ENCODE measurements at regions not wholly inside any gene's neighbourhood (a gene's known extent, or its start where the extent isn't known, plus 50 kb on each side); places are given as distances from the start of the nearest gene placed in this dataset.
"Not testable (repeated sequence)": the region's sequence is repeated elsewhere in the genome, so short reads cannot be mapped to it uniquely, and the experiment has no call there.

DNA sequence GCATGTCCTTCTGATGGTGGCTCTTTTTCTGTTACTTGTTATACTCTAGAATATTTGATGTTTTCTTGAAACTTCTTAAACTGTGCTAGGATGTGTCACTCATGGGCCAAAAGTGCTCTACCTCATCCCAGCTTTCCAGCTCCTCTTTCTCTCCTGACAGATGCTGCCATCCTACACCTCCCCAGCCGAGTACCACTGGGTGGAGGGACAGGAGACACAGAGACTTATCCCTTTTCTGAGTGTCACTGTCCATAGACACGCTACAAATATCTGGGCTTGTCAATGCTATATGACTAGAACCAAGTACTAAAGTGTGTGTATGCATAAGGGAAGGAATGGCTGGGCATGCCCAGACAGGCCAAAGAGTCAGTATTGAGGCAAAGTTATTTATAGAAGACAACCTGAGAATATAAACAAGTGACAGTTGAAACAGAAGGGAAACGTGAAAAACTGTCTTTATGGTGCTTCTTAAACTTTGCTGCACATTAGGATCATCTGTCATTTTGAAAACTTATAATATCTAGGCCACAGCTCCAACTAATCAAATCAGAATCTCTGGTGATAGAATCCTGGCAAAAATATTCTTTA is 188.0 kb downstream of the CARTPT start:
- no peak for DNase-seq (ENCODE audit: low spot score)

DNA sequence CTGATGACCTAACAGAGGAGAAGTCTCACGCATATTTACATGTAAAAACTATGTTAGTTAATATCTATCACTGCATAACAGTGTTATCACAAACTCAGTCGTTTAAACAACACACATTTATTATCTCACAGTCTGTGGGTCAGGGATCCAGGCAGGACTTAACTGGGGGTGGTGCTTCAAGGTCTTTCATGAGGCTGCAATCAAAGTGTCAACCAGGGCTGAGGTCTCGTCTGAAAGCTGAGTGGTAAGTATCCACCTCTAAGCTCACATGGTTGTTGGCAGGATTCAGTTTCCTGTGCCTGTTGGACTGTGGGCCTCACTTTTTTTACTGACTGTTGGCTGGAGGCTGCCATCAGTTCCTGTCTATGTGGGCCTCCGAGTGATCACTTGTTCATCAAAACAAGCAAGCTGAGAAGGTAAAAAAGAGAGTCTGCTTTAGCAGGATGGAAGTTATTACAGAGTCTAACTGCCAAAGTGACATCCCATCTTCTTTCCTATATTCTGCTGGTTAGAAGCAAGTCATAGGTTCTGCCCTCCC is 188.6 kb downstream of the CARTPT start:
- no peak for DNase-seq (ENCODE audit: low spot score)

DNA sequence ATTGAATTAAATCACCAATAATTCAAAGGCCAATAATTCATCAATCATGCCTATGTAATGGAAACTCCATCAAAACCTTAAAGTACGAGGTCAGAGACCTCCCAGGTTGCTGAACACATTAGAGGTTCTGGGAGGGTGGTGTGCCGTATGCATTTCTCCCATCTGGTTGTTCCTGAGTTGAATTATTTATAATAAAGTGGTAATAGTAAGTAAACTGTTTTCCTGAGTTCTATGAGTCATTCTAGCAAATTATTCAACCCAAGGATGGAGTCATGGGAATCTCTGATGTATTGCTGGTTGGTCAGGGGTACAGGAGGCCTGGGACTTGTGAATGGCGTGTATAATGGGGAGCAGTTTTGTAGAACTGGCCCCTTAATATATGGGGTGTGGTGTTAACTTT is 191.7 kb downstream of the CARTPT start:
- DNase-seq (ENCODE audit: low spot score) = no peak

DNA sequence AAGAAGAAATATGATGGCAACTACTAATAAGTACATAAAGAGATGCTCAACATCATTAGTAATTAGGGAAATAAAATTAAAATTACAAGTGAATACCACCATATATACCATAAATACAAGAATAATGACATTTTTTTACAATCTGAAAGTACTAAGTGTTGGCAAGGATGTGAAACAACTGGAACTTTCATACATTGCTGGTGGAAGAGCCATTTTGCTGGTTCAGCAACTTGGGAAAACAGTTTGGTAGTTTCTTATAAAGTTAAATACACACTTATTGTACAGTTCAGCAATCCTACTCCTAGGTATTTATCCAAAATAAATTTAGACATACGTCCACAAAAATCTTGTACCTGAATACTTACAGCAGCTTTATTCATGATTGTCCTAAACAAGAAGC is 192.9 kb downstream of the CARTPT start:
- no peak for DNase-seq (ENCODE audit: low spot score)

DNA sequence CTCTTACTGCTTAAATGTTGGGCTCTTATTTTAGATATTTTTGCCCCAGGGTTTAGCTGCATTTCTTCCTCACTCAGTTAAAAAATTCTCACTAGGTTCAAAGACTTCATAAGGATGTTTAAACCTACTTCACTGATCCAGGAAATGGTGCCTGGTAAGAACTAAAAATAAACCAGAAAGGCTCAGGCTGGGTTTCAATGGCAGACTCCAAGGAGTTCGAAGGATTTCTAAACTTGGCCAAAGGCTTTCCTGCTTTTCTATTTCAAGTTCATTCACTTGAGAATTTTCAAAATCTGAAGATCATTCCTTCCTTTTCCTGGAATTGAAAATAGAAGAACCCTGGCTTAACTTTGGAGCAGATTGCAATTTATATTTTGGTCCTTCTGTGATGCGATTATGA is 193.0 kb upstream of the MAP1B start:
- no peak for DNase-seq (ENCODE audit: low spot score)

DNA sequence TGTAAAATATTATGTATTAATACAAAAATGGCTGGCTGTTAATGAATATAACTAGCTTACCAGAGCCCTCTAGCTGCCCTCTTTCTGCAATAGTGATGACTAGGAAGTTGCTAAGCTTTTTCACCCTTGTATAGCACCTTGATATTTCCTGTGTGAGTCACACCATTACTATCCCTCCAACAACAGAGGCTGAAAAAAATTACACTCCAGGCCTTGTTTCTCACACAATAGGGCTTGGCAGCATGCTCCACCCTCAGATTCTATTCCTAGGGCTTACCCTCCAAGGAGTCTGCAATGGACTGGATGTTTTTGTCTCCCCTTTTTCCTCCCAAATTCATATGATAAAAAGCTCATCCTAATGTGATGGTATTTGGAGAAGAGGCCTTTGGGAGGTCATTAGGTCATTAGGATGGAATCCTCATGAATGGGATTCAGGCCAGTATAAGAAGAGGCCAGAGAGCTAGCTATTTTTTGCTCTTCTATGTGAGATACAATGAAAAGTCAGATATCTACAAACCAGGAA is 184.6 kb upstream of the MAP1B start:
- DNase-seq (ENCODE audit: low spot score) = peak; percentile 90

DNA sequence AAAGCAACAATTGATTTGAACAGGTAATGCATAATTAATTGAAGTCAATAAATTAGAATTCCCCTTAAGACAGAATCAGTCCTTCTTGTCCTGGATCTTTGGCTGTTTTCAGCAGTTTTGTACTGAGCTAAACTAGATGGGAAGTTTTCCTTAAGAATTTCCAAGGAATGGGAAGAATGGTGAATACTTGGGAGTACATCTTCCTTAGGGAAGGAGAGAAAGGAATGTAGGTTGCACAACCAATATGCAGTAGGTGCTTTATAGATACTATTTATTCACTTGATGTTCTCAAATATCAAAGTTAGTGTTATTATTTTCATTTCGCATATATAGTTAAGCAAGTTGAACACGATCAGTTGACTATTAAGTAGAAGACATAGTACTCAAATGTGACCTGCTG is 183.5 kb upstream of the MAP1B start:
- DNase-seq (ENCODE audit: low spot score) = no peak

DNA sequence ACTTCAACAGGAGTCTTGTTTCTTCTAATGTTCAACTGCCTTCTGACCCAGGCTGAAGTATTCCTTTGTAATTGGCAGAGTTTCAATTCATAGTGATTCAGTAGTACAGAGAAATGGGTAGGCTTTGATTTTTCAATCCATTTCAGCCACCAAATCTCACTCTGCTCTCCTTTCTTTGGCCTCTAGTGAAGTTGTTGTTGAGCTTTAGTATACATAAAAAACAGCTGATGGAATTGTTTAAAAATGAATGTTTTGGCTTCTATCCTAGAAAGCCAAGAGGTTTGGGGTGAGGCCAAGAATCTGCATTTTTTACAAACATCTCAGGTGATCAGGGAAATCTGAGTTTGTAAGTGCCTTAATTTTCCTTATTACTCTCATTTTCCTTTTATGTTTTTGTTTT is 182.9 kb upstream of the MAP1B start:
- no peak for DNase-seq (ENCODE audit: low spot score)

DNA sequence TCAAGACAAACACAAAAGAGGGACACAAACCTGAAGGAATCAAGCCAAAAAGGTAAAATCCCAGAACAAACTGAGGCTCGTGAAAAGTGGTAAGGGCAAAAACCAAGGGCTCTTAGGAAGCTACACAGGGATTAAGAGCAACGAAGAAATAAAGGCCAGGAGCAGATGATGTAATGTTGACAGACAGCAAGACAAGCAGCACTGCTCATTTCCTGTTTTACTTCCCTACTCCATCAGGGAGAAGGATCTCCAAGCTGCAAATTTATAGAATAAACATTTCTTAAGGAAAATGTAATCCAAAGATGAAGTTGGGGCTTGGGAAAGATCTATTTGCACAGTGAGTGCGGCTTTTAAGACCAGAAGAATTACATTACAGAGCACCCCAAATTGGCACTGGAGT is 182.3 kb upstream of the MAP1B start:
- peak; percentile 48 for DNase-seq (ENCODE audit: low spot score)

DNA sequence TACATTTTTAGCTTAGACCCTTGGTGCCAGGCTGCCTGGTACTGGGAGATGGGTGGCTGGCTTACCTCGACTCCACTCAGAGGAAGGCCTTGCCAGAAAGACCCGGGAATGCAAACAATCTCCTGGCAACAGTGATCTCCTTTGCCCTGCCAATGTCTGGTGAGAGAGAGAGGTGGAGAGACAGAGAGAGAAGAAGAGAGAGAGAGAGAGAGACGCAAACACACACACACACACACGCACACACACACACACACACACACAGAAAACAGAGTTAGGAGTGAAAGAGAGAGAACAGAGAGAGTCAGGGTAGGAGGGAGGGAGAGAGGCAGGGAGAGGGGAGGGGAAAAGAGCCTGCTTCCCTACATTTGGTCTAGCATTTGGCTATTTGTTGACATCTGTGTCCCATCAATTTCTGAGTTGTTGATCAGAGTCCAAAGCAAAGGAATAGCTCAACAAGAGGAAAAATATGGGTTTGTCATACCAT is 181.6 kb upstream of the MAP1B start:
- no peak for DNase-seq (ENCODE audit: low spot score)

DNA sequence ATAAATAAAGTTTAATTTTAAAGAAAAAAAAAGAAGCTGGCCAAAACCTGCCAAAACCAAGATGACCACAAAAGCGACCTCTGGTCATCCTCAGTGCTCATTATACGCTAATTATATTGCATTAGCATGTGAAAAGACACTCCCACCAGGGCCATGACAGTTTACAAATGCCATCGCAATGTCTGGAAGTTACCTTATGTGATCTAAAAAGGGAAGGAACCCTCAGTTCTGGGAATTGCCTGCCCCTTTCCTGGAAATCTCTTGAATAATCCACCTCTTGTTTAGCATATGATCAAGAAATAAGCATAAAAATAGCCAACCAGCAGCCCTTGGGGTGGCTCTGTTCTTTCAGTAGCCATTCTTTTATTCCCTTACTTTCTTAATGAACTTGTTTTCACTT is 178.3 kb upstream of the MAP1B start:
- no peak for DNase-seq (ENCODE audit: low spot score)

DNA sequence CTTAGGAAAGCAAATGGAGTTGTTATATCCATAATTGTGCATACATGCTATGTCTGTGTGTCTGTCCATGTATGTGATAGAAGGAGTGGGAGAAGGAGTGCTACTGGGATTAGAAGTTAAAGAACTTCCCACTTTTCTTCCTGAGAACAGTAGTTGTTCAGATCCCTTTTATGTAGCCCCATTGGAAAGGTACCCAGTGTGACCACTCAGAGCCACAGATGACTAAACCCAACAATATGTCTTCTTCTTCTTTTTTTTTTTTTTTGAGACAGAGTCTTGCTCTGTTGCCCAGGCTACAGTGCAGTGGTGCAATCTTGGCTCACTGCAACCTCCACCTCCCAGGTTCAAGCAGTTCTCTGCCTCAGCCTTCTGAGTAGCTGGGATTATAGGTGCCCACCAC is 176.7 kb upstream of the MAP1B start:
- DNase-seq (ENCODE audit: low spot score) = not testable (repeated sequence)

DNA sequence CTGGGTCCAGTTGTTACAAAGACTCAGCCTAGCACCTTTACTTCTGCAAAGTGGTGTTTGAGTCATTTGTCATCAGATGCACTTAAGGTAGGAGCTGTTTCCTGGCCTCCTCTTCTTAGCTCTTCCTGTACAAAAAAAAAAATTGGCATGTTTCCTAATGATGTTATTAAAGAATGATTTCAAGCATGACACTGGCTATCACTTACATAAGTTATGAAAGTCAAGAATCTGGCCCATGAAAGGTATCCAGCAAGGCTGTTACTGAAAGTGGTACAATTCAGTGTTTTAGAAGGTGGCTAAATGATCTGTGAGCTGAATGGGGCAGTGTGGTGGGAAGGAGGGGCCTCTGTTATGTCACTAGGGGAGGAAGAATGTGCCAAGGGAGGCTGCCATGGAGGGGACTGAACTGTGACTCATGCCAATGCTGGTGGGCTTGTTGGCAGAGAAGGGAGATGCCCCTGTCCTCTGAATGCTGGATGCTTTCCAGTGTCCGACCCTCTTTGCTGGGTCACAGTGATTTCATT is 175.1 kb upstream of the MAP1B start:
- DNase-seq (ENCODE audit: low spot score) = peak; percentile 73

DNA sequence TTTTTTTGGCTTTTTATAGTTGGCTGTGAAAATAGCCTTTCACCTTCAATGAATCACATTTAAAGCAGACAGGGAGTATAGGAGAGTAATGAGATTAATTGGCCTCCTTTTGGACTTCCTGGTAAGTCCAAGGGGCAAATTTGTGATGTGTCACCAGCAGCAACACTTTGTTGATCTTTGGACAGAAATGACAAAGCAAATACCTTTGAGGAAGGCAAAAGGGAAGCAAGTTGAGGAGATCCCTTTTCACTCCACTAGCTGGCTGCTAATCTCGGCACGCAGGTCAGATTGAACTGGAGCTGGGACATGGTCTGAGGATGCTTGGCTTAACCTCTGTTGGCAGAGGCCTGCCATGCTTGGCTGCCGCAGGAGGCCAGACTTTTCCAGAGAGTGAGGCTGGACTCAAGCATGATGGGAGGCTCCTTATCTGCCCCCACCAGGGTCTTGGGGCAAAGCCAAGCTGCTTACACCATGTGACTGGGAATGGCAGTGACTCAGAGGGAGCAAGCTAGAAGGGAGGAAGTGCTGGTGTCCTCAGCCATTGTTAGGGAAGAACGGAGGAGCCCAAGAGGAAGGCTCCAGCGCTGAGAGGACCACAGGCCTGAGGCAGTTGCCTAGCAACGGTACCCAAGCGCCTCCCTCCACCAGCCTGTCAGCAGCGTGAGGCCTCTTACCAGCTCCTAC is 174.5 kb upstream of the MAP1B start:
- peak; percentile 91 for DNase-seq (ENCODE audit: low spot score)

DNA sequence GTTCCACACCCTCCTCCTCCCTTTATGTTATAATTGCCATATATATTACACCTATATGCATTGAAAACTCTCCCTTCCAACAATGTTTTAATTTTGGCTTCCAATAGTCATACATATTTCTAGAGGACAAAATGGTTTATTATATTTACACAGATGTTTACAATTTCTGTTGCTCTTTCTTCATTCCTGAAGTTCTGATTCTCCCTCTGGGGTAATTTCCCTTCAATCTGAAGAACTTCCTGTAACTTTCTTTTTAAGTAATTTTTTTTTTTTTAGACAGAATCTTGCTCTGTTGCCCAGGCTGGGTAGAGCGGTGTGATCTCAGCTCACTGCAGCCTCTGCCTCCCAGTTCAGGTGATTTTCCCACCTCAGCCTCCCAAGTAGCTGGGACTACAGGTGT is 173.0 kb upstream of the MAP1B start:
- DNase-seq (ENCODE audit: low spot score) = no peak

DNA sequence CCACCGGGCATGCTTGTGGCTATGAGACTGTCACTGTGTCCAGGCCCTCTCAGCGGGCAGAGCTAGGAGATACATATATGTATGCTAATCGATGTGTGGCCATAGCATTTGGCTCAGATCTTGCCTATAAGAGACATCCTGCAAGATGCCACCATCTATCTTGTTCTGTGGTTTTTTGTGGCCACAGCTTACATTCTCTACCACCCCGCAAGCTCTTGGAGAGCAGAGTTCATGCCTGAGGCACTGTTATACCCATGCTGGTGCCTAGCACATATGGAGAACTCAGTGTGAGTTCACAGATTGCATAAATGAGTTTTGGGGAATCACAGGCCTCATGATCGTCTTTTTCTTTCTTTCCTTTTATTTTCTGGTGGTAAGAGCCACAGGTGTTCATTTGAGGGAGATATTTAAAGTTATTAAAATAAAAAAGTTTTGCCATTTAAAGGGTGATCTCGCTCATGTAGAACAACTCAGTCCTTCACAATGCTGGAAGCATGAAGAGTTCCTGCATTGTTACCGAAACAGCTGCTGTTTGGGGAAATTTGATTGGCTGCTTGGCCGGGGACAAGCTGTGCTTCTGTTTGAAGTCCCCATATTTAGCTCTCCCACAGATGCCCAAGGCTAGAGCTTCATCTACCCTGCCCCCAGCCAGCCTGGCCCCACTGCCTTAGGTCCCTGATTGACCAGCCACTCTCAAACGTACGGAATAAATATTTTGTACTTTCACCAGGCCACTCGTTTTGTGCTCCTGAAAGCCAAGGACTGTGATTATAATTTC is 169.2 kb upstream of the MAP1B start:
- DNase-seq (ENCODE audit: low spot score) = no peak

DNA sequence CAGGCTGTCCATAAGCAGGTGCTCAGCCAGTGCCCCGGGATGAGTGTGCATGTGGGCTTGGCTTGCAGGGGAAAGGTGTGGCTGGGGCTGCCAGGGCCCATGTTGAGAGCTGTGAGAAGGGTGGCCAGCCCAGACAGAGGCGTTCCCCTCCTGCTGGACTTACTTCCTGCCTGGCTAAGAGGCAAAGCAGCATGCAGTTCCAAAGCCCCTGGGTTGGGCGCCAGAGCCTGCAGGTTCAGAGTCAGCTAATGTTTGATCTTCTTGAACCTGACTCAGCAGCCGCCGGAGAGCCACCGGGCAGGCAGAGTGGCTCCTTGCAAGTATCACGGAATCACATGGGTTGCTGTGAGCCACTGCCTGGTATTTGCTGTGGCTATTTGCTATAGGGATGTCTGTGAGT is 168.4 kb upstream of the MAP1B start:
- peak; percentile 85 for DNase-seq (ENCODE audit: low spot score)

DNA sequence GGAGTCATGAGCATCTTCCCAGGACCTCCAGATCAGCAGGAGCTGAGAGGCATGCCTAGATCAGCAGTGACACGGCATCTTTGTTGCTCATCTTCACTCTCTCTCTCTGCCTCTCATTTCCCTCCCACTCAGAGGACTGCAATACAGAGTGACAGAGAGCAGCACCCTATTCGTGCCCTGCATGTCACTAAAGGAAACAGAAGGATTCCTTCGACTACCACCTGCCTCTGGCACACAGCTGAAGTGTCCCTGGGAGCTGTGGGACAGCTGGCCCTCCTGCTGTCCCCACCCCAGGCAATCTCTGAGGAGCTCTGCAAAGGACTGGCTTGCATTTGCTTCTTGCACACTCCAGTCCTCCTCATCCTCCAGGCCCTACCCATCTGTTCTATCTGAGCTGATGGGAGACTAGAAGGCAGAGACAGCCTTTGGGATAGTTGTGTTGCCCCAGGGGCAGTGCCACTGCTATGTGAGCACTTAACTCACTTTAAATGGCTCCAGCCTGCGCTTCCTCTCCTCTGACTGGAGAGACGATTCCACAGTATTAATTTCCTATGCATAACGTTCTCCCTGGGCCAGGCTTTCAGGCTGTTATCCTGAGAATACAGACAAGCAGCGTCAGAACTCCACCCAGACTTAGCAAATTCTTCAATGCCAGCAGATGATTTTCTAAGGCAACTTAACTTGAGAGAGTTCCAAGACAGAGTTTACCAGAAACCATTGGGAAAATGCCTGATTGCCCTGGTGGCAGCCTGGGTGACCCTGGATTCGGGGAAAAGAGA is 167.6 kb upstream of the MAP1B start:
- no peak for DNase-seq (ENCODE audit: low spot score)

DNA sequence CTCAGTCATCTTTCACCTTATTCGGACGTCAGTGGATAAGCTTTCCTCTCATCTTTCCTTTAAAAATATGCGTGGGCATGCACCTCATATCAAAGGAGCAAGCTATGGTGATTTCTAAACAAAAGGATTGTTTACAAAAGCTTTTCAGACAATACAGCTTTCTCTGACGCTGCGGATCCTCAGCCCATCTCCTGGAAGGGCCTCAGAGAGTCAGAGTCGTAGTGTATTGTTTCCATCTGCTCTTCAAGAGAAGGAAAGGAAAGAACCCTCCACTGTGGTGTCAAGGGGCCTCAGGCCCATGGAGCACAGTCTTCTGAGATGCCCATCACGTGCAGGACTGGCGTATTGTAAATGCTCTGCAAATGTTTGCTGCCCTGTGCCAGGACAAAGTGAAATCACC is 163.4 kb upstream of the MAP1B start:
- DNase-seq (ENCODE audit: low spot score) = no peak

DNA sequence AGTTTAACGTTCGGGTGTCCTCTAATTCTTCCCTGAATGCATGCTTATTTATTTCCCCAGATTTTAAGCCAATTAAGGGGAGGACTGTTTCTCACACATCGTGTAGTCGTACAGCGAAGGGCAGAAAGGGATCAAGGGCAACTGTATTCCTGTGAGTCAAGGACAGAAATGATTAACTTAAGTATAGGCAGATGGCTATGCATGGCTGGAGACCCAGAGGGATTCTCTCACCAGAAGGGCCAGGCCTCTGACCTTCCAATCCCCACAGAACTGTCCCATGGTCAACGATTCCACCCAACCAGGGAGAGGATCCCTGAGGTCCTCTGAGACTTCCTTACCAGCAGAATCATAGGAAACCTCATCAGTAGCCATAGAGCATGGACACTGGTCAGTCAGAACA is 161.8 kb upstream of the MAP1B start:
- DNase-seq (ENCODE audit: low spot score) = no peak

DNA sequence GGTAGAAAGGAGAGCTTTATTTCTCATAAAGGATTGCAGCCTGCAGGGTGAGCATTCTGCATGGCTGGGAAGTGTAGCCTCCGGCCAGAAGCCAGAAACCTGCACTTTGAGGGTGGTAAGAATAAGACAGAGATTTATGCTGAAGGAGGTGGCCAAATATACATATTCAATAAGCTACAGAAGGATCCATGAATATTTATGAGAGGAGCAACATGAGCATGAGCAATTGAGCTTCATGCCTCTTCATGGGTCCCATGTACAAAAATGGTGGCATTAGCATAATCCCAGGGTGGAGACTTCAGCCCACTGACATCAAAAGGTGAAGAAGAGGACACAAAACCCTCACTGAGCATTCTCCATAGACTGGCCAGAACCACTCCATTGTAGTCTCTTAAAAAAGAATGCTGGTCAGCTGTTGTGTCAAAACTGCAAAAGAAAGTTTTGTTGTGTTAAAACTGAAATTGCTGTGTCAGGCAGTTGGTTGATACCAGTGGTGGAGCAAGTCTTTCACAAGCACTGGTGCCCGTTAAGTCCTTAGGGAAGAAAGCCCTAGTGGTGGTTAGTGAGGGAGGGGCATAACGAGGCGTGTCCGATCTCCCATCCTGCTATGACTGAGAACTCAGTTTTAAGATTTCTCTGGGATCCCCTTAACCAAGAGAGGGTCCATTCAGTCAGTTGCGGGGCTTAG is 160.8 kb upstream of the MAP1B start:
- no peak for DNase-seq (ENCODE audit: low spot score)

Measured in LoVo (cell line).